GM19467 (cell line): ENCODE measurements at regions not wholly inside any gene's neighbourhood (a gene's known extent, or its start where the extent isn't known, plus 50 kb on each side); places are given as distances from the start of the nearest gene placed in this dataset.
"Not testable (repeated sequence)": the region's sequence is repeated elsewhere in the genome, so short reads cannot be mapped to it uniquely, and the experiment has no call there.

Experiments
- ATAC-seq: cut with Tn5 transposase; IDR thresholded peaks from one replicate; pipeline ENCODE4 v1.9.1; 2021; ENCODE audit warnings: mild to moderate bottlenecking, moderate library complexity; ENCODE audit not compliant: unreplicated experiment

GRCh38 chr12:125856366-125856765 is 791.1 kb downstream of the AACS start:
- ATAC-seq = no peak

- ATAC-seq = no peak
Observed at GRCh38 chr12:125856896-125857295, 791.7 kb downstream of the AACS start.

- no peak for ATAC-seq
Observed at GRCh38 chr12:125860672-125861288, 795.5 kb downstream of the AACS start.

- ATAC-seq = no peak
Observed at GRCh38 chr12:125861299-125862281, 796.4 kb downstream of the AACS start.

- ATAC-seq = not testable (repeated sequence)
Observed at GRCh38 chr12:125865236-125865635, 800.0 kb downstream of the AACS start.

GRCh38 chr12:125871811-125872594 is 806.8 kb downstream of the AACS start:
- ATAC-seq = no peak

- ATAC-seq = no peak
Observed at GRCh38 chr12:125873016-125873415, 807.8 kb downstream of the AACS start.

- ATAC-seq = no peak
Observed at GRCh38 chr12:125878483-125878882, 813.2 kb downstream of the AACS start.

- ATAC-seq = no peak
Observed at GRCh38 chr12:125882141-125882540, 816.9 kb downstream of the AACS start.

GRCh38 chr12:125888921-125889320 is 823.7 kb downstream of the AACS start:
- ATAC-seq = no peak

- ATAC-seq = no peak
Observed at GRCh38 chr12:125889742-125890141, 824.5 kb downstream of the AACS start.

GRCh38 chr12:125890366-125890905 is 825.2 kb downstream of the AACS start:
- ATAC-seq = no peak

- ATAC-seq = no peak
Observed at GRCh38 chr12:125890971-125891370, 825.7 kb downstream of the AACS start.

GRCh38 chr12:125892276-125892675 is 827.0 kb downstream of the AACS start:
- ATAC-seq = no peak

GRCh38 chr12:125902991-125903390 is 837.8 kb downstream of the AACS start:
- no peak for ATAC-seq

- no peak for ATAC-seq
Observed at GRCh38 chr12:125907351-125907750, 842.1 kb downstream of the AACS start.

GRCh38 chr12:125919856-125920470 is 854.7 kb downstream of the AACS start:
- no peak for ATAC-seq

GRCh38 chr12:125922330-125922729 is 857.1 kb downstream of the AACS start:
- no peak for ATAC-seq

- ATAC-seq = no peak
Observed at GRCh38 chr12:125936502-125936901, 871.3 kb downstream of the AACS start.

GRCh38 chr12:125944446-125944845 is 879.2 kb downstream of the AACS start:
- ATAC-seq = no peak

- ATAC-seq = no peak
Observed at GRCh38 chr12:125949471-125949870, 884.2 kb downstream of the AACS start.
